ENCODE measurements at regions not wholly inside any gene's neighbourhood (a gene's known extent, or its start where the extent isn't known, plus 50 kb on each side); places are given as distances from the start of the nearest gene placed in this dataset.

DNA sequence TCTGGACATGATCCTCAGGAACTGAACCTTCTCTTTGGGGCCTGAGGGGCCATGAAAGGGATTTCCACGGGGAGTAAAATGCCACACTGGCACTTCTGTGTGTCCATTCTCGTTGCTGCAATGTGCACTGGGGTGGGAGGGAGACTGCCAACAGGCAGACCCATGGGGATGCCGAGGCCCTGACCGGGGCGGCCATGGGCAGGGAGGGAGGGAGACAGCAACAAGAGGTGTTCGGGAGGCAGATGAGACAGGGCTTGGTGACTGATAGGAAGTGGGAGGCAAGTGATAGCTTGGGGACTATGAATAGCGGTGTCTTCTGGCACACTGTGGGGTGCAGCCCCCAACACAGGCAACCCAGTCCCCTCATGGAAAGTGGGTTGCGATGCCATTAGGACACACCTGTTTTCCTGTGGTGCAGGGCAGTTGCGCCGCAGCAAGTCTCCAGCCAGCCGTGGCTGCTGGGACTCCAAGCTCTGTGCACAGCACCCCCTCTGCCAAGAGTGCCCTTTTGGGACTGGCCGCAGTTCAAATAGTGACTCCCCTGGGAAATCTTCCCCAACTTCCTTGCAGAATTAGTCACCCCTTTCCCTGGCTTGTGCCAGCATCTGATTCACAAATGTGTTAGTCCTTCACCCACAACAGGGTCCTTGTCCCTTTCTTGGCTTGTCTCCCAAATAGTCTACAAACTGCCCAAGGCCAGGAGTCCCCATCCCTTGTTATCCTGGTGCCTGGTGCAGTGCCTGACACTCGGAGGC is 88.8 kb downstream of the CHST1 start:
- H3K27ac Mint-ChIP-seq (ENCODE audit: unreplicated experiment), result no peak overlapping the region
- TF ChIP-seq, protein P1, sequence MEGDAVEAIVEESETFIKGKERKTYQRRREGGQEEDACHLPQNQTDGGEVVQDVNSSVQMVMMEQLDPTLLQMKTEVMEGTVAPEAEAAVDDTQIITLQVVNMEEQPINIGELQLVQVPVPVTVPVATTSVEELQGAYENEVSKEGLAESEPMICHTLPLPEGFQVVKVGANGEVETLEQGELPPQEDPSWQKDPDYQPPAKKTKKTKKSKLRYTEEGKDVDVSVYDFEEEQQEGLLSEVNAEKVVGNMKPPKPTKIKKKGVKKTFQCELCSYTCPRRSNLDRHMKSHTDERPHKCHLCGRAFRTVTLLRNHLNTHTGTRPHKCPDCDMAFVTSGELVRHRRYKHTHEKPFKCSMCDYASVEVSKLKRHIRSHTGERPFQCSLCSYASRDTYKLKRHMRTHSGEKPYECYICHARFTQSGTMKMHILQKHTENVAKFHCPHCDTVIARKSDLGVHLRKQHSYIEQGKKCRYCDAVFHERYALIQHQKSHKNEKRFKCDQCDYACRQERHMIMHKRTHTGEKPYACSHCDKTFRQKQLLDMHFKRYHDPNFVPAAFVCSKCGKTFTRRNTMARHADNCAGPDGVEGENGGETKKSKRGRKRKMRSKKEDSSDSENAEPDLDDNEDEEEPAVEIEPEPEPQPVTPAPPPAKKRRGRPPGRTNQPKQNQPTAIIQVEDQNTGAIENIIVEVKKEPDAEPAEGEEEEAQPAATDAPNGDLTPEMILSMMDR (IDR thresholded peaks at IDR 0.05; ENCODE audit: unreplicated experiment), result no peak
- H3K27me3 Mint-ChIP-seq (ENCODE audit: unreplicated experiment), result peaks cover 2% of the 10 kb centered on the region
- no peak overlapping the region for H3K4me3 Mint-ChIP-seq (ENCODE audit: unreplicated experiment)
- no peak for DNase-seq (ENCODE audit: low spot score)
- H3K9me3 Mint-ChIP-seq (ENCODE audit: unreplicated experiment), result no peaks in the 10 kb centered on the region
- no peaks in the 10 kb centered on the region for H3K36me3 Mint-ChIP-seq (ENCODE audit: low read depth, unreplicated experiment)
- no peaks in the 10 kb centered on the region for H3K4me1 Mint-ChIP-seq (ENCODE audit: unreplicated experiment)

DNA sequence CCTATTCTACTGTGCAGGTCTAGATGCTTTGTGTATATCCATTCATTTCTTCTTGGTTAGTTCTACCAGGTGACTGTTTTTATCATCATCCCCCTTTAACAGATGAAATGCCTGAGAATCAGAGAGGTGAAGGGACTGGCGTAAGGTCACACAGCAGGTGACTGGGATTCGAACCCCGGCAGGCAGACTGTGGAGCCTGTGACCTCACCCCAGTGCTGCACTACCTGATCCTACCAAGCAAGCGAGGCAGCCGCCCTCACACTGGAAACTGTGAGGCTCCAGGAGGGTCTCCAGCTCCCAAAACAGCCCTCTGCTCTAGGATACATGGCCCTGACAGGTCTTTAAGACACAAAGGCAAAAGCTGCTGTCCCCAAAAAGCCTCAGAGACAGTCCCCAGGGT is 91.7 kb downstream of the CHST1 start:
- DNase-seq (ENCODE audit: low spot score), result no peak
- Mint-ChIP-seq H3K36me3 (ENCODE audit: low read depth, unreplicated experiment) (no peaks in the 10 kb centered on the region), H3K4me3 (ENCODE audit: unreplicated experiment) (no peak overlapping the region), H3K27ac (ENCODE audit: unreplicated experiment) (no peak overlapping the region), H3K27me3 (ENCODE audit: unreplicated experiment) (peaks cover 2% of the 10 kb centered on the region), H3K9me3 (ENCODE audit: unreplicated experiment) (no peaks in the 10 kb centered on the region), H3K4me1 (ENCODE audit: unreplicated experiment) (peaks cover 7% of the 10 kb centered on the region)
- TF ChIP-seq, protein P1 (IDR thresholded peaks at IDR 0.05; ENCODE audit: unreplicated experiment), result no peak

DNA sequence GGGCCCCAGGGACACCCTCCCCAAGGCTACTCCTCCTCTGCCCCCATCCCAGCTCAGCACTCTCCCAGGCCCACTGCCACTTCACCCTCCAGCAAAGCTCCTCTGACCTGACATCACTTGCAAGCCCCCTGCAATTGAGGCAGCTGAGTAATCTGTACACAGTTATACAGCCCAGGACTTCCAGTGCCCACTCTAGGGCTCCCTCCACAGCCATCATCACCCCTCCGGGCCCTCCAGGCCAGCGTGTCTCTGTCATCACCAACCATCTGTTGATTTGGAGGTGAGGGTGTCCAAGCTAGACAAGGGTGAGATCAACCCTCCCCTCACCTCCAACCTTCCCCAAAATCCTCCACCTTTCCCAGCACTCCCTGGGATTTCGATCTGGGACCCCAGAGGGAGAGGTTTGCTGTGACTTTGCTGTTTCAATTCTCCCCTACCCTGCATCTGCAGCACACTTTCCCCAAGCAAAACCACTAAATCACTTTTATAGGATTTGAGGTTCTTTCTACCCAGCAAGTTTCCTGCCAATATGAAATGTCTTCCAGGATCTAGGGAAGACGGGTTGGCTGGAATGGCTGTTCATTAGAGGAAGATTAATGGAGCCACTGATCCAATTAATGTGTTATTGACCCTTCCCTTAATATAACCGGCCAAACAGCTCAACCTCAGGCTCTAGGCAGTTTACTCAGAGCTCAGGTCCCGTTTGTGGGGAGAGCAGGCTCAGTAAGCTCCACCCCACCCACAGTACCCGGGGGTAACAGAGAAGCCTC is 92.9 kb downstream of the CHST1 start:
- DNase-seq (ENCODE audit: low spot score), result no peak
- Mint-ChIP-seq H3K27me3 (ENCODE audit: unreplicated experiment) (peaks cover 2% of the 10 kb centered on the region), H3K36me3 (ENCODE audit: low read depth, unreplicated experiment) (no peaks in the 10 kb centered on the region), H3K4me1 (ENCODE audit: unreplicated experiment) (peaks cover 9% of the 10 kb centered on the region), H3K9me3 (ENCODE audit: unreplicated experiment) (no peaks in the 10 kb centered on the region), H3K27ac (ENCODE audit: unreplicated experiment) (no peak overlapping the region), H3K4me3 (ENCODE audit: unreplicated experiment) (no peak overlapping the region)
- TF ChIP-seq, protein P1 (IDR thresholded peaks at IDR 0.05; ENCODE audit: unreplicated experiment), result no peak

DNA sequence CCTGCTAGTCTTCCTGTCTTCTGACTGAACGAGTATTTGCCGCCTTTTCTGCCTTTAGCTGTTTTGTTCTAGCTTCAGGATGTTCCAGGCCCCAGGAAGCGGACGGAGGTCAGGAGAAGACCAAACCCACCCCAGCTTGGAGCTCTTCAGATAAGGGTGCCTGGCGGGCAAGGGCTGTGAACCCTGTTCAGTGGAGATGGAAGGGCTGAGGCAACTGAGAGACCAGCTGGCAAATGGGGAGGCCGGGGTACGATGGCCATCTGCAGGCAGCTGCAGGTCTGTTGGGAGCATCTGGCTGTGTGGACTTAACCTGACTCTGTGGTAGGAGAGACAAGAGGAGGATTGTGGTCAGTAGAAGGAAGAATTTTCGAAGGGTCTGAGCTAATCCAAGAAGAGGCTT is 95.6 kb downstream of the CHST1 start:
- DNase-seq (ENCODE audit: low spot score), result no peak
- no peaks in the 10 kb centered on the region for H3K36me3 Mint-ChIP-seq (ENCODE audit: low read depth, unreplicated experiment)
- H3K4me1 Mint-ChIP-seq (ENCODE audit: unreplicated experiment), result peaks cover 9% of the 10 kb centered on the region
- no peak overlapping the region for H3K4me3 Mint-ChIP-seq (ENCODE audit: unreplicated experiment)
- H3K9me3 Mint-ChIP-seq (ENCODE audit: unreplicated experiment), result no peaks in the 10 kb centered on the region
- H3K27ac Mint-ChIP-seq (ENCODE audit: unreplicated experiment), result no peak overlapping the region
- H3K27me3 Mint-ChIP-seq (ENCODE audit: unreplicated experiment), result peaks cover 2% of the 10 kb centered on the region
- TF ChIP-seq, protein P1 (IDR thresholded peaks at IDR 0.05; ENCODE audit: unreplicated experiment), result no peak

DNA sequence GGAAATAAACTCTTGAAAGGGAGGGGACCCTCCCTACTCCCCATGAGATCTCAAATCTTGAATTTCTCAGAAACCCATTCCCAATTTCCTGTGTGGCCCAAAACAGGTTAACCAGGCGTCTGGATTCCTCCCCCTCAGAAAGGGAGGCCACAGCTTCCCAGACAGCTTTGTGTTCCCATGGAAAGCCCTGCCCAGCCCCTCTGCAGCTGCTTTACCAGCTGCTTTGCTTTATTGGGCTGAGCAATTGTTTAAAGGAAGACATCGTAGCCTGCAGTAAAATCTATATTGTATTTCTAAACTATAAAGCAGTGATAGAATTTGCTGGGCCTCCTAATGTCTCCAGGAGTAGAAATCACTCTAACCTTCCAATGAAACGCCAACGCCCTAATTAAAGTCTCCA is 97.4 kb downstream of the CHST1 start:
- Mint-ChIP-seq H3K9me3 (ENCODE audit: unreplicated experiment) (no peaks in the 10 kb centered on the region), H3K4me3 (ENCODE audit: unreplicated experiment) (no peak overlapping the region), H3K36me3 (ENCODE audit: low read depth, unreplicated experiment) (no peaks in the 10 kb centered on the region), H3K4me1 (ENCODE audit: unreplicated experiment) (peaks cover 9% of the 10 kb centered on the region), H3K27ac (ENCODE audit: unreplicated experiment) (no peak overlapping the region), H3K27me3 (ENCODE audit: unreplicated experiment) (peaks cover 3% of the 10 kb centered on the region)
- TF ChIP-seq, protein P1 (IDR thresholded peaks at IDR 0.05; ENCODE audit: unreplicated experiment), result no peak
- DNase-seq (ENCODE audit: low spot score), result no peak
